ENCODE measurements at regions not wholly inside any gene's neighbourhood (a gene's known extent, or its start where the extent isn't known, plus 50 kb on each side); places are given as distances from the start of the nearest gene placed in this dataset.
"Not testable (repeated sequence)": the region's sequence is repeated elsewhere in the genome, so short reads cannot be mapped to it uniquely, and the experiment has no call there.

GRCh38 chr4:12110627-12111026 lies 681.9 kb upstream of the HS3ST1 start:
- no peak for DNase-seq
- intact Hi-C loops (cut with DNase I; ENCODE audit: low total_unique reads), result no loop called here

GRCh38 chr4:12109056-12109455 lies 680.4 kb upstream of the HS3ST1 start:
- intact Hi-C loops (cut with DNase I; ENCODE audit: low total_unique reads); H3K4me3 ChIP-seq; H3K27me3 ChIP-seq; H3K4me1 ChIP-seq; H3K9me3 ChIP-seq; H3K36me3 ChIP-seq; H3K27ac ChIP-seq; DNase-seq: not testable (repeated sequence)

More at GRCh38 chr4:12110627-12111026, 681.9 kb upstream of the HS3ST1 start:
- Histone ChIP-seq H3K36me3 (no peaks in the 10 kb centered on the region), H3K9me3 (no peaks in the 10 kb centered on the region), H3K4me1 (no peaks in the 10 kb centered on the region), H3K27me3 (no peaks in the 10 kb centered on the region), H3K27ac (no peak overlapping the region), H3K4me3 (no peak overlapping the region)
- TF ChIP-seq POLR2A (IDR thresholded peaks at IDR 0.05) (no peak), CTCF (IDR thresholded peaks at IDR 0.05) (no peak)

- intact Hi-C loops (cut with DNase I; ENCODE audit: low total_unique reads), result no loop called here
- DNase-seq, result no peak
- Histone ChIP-seq H3K27me3 (no peaks in the 10 kb centered on the region), H3K4me3 (no peak overlapping the region), H3K4me1 (no peaks in the 10 kb centered on the region), H3K36me3 (no peaks in the 10 kb centered on the region), H3K9me3 (no peaks in the 10 kb centered on the region), H3K27ac (no peak overlapping the region)
- TF ChIP-seq POLR2A (IDR thresholded peaks at IDR 0.05) (no peak), CTCF (IDR thresholded peaks at IDR 0.05) (no peak)
These were observed 676.8 kb upstream of the HS3ST1 start for GRCh38 chr4:12105519-12105918.

GRCh38 chr4:12089920-12090319 lies 661.2 kb upstream of the HS3ST1 start:
- intact Hi-C loops (cut with DNase I; ENCODE audit: low total_unique reads); H3K27ac ChIP-seq; H3K36me3 ChIP-seq; H3K4me3 ChIP-seq; H3K4me1 ChIP-seq; DNase-seq; H3K27me3 ChIP-seq; H3K9me3 ChIP-seq: not testable (repeated sequence)

- TF ChIP-seq POLR2A (IDR thresholded peaks at IDR 0.05) (no peak), CTCF (IDR thresholded peaks at IDR 0.05) (no peak)
- Histone ChIP-seq H3K4me3 (no peak overlapping the region), H3K4me1 (no peaks in the 10 kb centered on the region), H3K36me3 (no peaks in the 10 kb centered on the region), H3K27me3 (no peaks in the 10 kb centered on the region), H3K9me3 (no peaks in the 10 kb centered on the region), H3K27ac (no peak overlapping the region)
- DNase-seq, result no peak
- intact Hi-C loops (cut with DNase I; ENCODE audit: low total_unique reads), result no loop called here
These were observed 656.0 kb upstream of the HS3ST1 start for GRCh38 chr4:12084690-12085089.

GRCh38 chr4:12071316-12071715 lies 642.6 kb upstream of the HS3ST1 start:
- Histone ChIP-seq H3K4me1 (no peaks in the 10 kb centered on the region), H3K27ac (no peak overlapping the region), H3K27me3 (no peaks in the 10 kb centered on the region), H3K4me3 (no peak overlapping the region), H3K9me3 (no peaks in the 10 kb centered on the region), H3K36me3 (no peaks in the 10 kb centered on the region)
- no peak for TF ChIP-seq CTCF (IDR thresholded peaks at IDR 0.05)
- TF ChIP-seq POLR2A (IDR thresholded peaks at IDR 0.05), result no peak
- DNase-seq, result no peak
- intact Hi-C loops (cut with DNase I; ENCODE audit: low total_unique reads), result no loop called here
